CD14-positive monocyte (primary cell): ENCODE measurements at regions not wholly inside any gene's neighbourhood (a gene's known extent, or its start where the extent isn't known, plus 50 kb on each side); places are given as distances from the start of the nearest gene placed in this dataset.

Source experiments
- DNase-seq, 3 donors: peaks; one replicate each; pipeline ENCODE4 v3.0.0-alpha.2; 2011 to 2022
- H2AFZ ChIP-seq: 2 replicates; pipeline ENCODE4 v1.6.0; 2012; ENCODE audit warnings: mild to moderate bottlenecking, low read depth, low read length, inconsistent platforms; ENCODE audit not compliant: insufficient read depth, poor library complexity, severe bottlenecking
- H3K27ac ChIP-seq, 2 donors: 1 replicate in 1 of 2; 2 replicates in 1 of 2; pipeline ENCODE4 v1.5.1; 2012 to 2013; ENCODE audit warnings: low read length in 2 of 2, control low read depth in 1 of 2, inconsistent platforms in 1 of 2, low read depth in 1 of 2, mild to moderate bottlenecking in 1 of 2
- H3K27me3 ChIP-seq, 2 donors: one replicate each; pipeline versions ENCODE4 v1.6.0 to v1.6.1; 2011 to 2013; ENCODE audit warnings: low read length in 2 of 2; ENCODE audit not compliant: control insufficient read depth in 2 of 2, insufficient read depth in 2 of 2
- H3K36me3 ChIP-seq, 2 donors: replicated peaks in 1 of 2; 1 replicate in 1 of 2; 2 replicates in 1 of 2; pipeline versions ENCODE4 v1.5.1 to v1.6.1; 2012 to 2013; ENCODE audit warnings: low read length in 2 of 2, control low read depth in 1 of 2, inconsistent platforms in 1 of 2, mild to moderate bottlenecking in 1 of 2; ENCODE audit not compliant: insufficient read depth in 2 of 2, control insufficient read depth in 1 of 2
- H3K4me1 ChIP-seq, 2 donors: 1 replicate in 1 of 2; 2 replicates in 1 of 2; pipeline versions ENCODE4 v1.5.1 to v1.6.1; 2012 to 2013; ENCODE audit warnings: low read length in 2 of 2, control low read depth in 1 of 2, inconsistent platforms in 1 of 2, mild to moderate bottlenecking in 1 of 2, moderate library complexity in 1 of 2; ENCODE audit not compliant: insufficient read depth in 2 of 2, control insufficient read depth in 1 of 2
- H3K4me2 ChIP-seq: replicated peaks from 2 replicates; pipeline ENCODE3; 2012; ENCODE audit warnings: low read length, moderate library complexity, mild to moderate bottlenecking; ENCODE audit not compliant: poor library complexity, severe bottlenecking; ENCODE audit errors: extremely low read depth
- H3K4me3 ChIP-seq, 3 experiments: fragments of 200-600 bp in 1 of 3; sonication (generic) in 1 of 3; replicated peaks in 1 of 3; 1 replicate in 2 of 3; 2 replicates in 1 of 3; pipeline ENCODE4 v1.5.1; 2011 to 2013; ENCODE audit warnings: low read length in 3 of 3, mild to moderate bottlenecking in 3 of 3, control low read depth in 2 of 3, low read depth in 2 of 3, inconsistent platforms in 1 of 3, moderate library complexity in 1 of 3
- H3K79me2 ChIP-seq: 2 replicates; pipeline ENCODE4 v1.6.0; 2012; ENCODE audit warnings: mild to moderate bottlenecking, control low read depth, inconsistent platforms, low read length, moderate library complexity; ENCODE audit not compliant: insufficient read depth
- H3K9ac ChIP-seq: 2 replicates; pipeline ENCODE4 v1.6.0; 2017; ENCODE audit warnings: low read length, mild to moderate bottlenecking; ENCODE audit not compliant: insufficient read depth, poor library complexity, severe bottlenecking
- H3K9me3 ChIP-seq, 2 donors: replicated peaks in 1 of 2; 1 replicate in 1 of 2; 2 replicates in 1 of 2; pipeline versions ENCODE4 v1.5.1 to v1.6.1; 2012 to 2013; ENCODE audit warnings: low read length in 2 of 2, control low read depth in 1 of 2; ENCODE audit not compliant: control insufficient read depth in 1 of 2, insufficient read depth in 1 of 2
- H4K20me1 ChIP-seq: 2 replicates; pipeline ENCODE4 v1.6.0; 2012; ENCODE audit warnings: mild to moderate bottlenecking, low read length, control low read depth, moderate library complexity; ENCODE audit not compliant: insufficient read depth
- H3K27ac Mint-ChIP-seq, 7 donors: one replicate each; pipeline ENCODE4 v1.8.0; 2020; ENCODE audit warnings: mild to moderate bottlenecking in 7 of 7, mixed read lengths in 7 of 7, moderate library complexity in 6 of 7, inconsistent platforms in 2 of 7
- H3K27me3 Mint-ChIP-seq, 3 donors: one replicate each; pipeline ENCODE4 v1.8.0; 2021 to 2022; ENCODE audit warnings: low read depth in 3 of 3, mild to moderate bottlenecking in 3 of 3, mixed read lengths in 3 of 3, moderate library complexity in 3 of 3, inconsistent platforms in 1 of 3
- H3K36me3 Mint-ChIP-seq, 2 donors: one replicate each; pipeline ENCODE4 v1.8.0; 2020; ENCODE audit warnings: mixed read lengths in 2 of 2, inconsistent platforms in 1 of 2, mild to moderate bottlenecking in 1 of 2
- H3K4me1 Mint-ChIP-seq: one replicate; pipeline ENCODE4 v1.8.0; 2020; ENCODE audit warnings: mild to moderate bottlenecking, mixed read lengths
- H3K4me3 Mint-ChIP-seq, 2 donors: one replicate each; pipeline ENCODE4 v1.8.0; 2020; ENCODE audit warnings: mild to moderate bottlenecking in 2 of 2, mixed read lengths in 2 of 2, moderate library complexity in 1 of 2
- H3K9me3 Mint-ChIP-seq, 7 donors: one replicate each; pipeline ENCODE4 v1.8.0; 2020 to 2022; ENCODE audit warnings: mixed read lengths in 7 of 7, mild to moderate bottlenecking in 6 of 7, moderate library complexity in 6 of 7, inconsistent platforms in 2 of 7
- WGBS: methylation state at CpG from one replicate; pipeline ENCODE4 v1.1.5; 2013; ENCODE audit warnings: missing lambda C conversion rate; ENCODE audit not compliant: insufficient coverage; 5-methylcytosine and 5-hydroxymethylcytosine counted together
- intact Hi-C, 2 donors: fragments of 100-400 bp; cut with micrococcal nuclease; formaldehyde crosslinking; loops; one replicate each; pipeline versions ENCODE4 v1.15.0 to v1.15.1; 2023
- TF ChIP-seq, protein P1 (sequence below): fragments of 200-600 bp; IDR thresholded peaks from one replicate; pipeline ENCODE4 v1.8.0; 2022; ENCODE audit warnings: antibody characterized with exemption, mild to moderate bottlenecking

DNA sequence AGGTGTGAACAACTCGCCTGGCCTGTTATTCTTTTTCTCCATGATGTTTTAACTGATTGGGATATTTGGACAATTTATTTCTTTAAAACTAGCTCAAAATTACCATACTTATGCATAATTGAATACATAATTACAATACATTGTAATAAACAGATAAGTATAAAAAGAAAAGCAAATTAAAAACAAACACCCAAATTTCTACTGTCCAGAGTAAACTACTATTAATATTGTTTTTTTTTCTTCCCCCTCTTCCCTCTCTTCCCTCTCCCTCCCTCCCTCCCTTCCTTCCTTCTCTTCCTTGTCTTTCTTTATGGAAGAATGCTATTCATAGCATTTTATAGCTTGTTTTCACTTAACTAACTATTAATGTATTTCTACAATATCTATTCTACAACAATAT is 117.7 kb upstream of the IVNS1ABP start:
- TF ChIP-seq, protein P1, sequence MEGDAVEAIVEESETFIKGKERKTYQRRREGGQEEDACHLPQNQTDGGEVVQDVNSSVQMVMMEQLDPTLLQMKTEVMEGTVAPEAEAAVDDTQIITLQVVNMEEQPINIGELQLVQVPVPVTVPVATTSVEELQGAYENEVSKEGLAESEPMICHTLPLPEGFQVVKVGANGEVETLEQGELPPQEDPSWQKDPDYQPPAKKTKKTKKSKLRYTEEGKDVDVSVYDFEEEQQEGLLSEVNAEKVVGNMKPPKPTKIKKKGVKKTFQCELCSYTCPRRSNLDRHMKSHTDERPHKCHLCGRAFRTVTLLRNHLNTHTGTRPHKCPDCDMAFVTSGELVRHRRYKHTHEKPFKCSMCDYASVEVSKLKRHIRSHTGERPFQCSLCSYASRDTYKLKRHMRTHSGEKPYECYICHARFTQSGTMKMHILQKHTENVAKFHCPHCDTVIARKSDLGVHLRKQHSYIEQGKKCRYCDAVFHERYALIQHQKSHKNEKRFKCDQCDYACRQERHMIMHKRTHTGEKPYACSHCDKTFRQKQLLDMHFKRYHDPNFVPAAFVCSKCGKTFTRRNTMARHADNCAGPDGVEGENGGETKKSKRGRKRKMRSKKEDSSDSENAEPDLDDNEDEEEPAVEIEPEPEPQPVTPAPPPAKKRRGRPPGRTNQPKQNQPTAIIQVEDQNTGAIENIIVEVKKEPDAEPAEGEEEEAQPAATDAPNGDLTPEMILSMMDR = no peak
- peaks cover 0 to 1% (median 0%) of the 10 kb centered on the region in 3 donors for H3K27me3 Mint-ChIP-seq
- no CpG with 5 or more reads among the region's 1 CpG for WGBS

DNA sequence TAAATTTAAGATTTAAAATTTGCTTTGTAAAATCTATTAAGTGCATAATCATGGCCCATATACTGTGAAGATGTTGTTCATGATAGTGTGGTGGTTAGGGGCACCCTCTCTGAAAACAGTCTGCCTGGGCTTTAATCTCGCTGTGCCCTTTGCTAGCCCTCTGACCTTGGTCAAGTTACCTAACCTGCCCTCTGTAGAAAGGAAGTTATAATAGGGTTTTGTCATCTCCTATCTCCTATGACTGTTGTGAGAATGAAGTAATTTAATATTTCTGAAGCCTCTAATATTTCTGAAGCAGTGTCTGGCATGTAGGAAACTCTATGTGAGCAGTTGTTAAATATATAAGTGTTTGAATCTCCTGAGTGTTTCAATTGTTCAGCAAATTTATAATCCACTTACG is 116.6 kb upstream of the IVNS1ABP start:
- no peaks in the 10 kb centered on the region for H3K27me3 ChIP-seq
- H3K27ac Mint-ChIP-seq = no peak overlapping the region
- no peak overlapping the region for H2AFZ ChIP-seq
- intact Hi-C loops = no loop called here
- H3K36me3 Mint-ChIP-seq = no peaks in the 10 kb centered on the region
- H3K4me3 ChIP-seq = no peak overlapping the region
- H3K36me3 ChIP-seq = no peaks in the 10 kb centered on the region
- H3K4me1 ChIP-seq = peaks cover 4 to 6% of the 10 kb centered on the region in 2 donors
- no CpG with 5 or more reads among the region's 2 CpGs for WGBS
- H3K27me3 Mint-ChIP-seq = peaks cover 0 to 1% (median 0%) of the 10 kb centered on the region in 3 donors
- peaks cover 0 to 5% (median 4%) of the 10 kb centered on the region in 7 donors for H3K9me3 Mint-ChIP-seq
- H3K4me2 ChIP-seq = no peak overlapping the region
- no peak for DNase-seq
- no peak overlapping the region for H3K4me3 Mint-ChIP-seq
- no peaks in the 10 kb centered on the region for H3K9me3 ChIP-seq
- H3K27ac ChIP-seq = no peak overlapping the region
- no peak overlapping the region for H3K9ac ChIP-seq
- TF ChIP-seq, protein P1 = no peak
- peaks cover 4% of the 10 kb centered on the region for H3K4me1 Mint-ChIP-seq
- H3K79me2 ChIP-seq = no peaks in the 10 kb centered on the region
- no peaks in the 10 kb centered on the region for H4K20me1 ChIP-seq

More for the DNA sequence above, 117.7 kb upstream of the IVNS1ABP start:
- Mint-ChIP-seq H3K27ac (no peak overlapping the region), H3K36me3 (no peaks in the 10 kb centered on the region), H3K4me1 (peaks cover 4% of the 10 kb centered on the region), H3K4me3 (no peak overlapping the region), H3K9me3 (peaks cover 0 to 5% (median 2%) of the 10 kb centered on the region in 7 donors)
- DNase-seq = no peak
- Histone ChIP-seq H3K36me3 (no peaks in the 10 kb centered on the region), H3K4me2 (no peak overlapping the region), H2AFZ (no peak overlapping the region), H3K27ac (no peak overlapping the region), H4K20me1 (no peaks in the 10 kb centered on the region), H3K79me2 (no peaks in the 10 kb centered on the region), H3K9me3 (no peaks in the 10 kb centered on the region), H3K27me3 (no peaks in the 10 kb centered on the region), H3K4me3 (no peak overlapping the region), H3K9ac (no peak overlapping the region), H3K4me1 (peaks cover 12 to 15% of the 10 kb centered on the region in 2 donors)
- intact Hi-C loops = no loop called here
